Hepatocyte (in vitro differentiated cells): ENCODE measurements at regions not wholly inside any gene's neighbourhood (a gene's known extent, or its start where the extent isn't known, plus 50 kb on each side); places are given as distances from the start of the nearest gene placed in this dataset.
A peak's percentile ranks its signal among the peaks of the same experiment; 100 is the strongest.

Experiments
- DNase-seq: peaks from one replicate; pipeline ENCODE4 v3.0.0-alpha.2; 2016; ENCODE audit warnings: low spot score
- H2AFZ ChIP-seq: fragments of 200-600 bp; sonication (generic); 2 replicates; pipeline ENCODE4 v1.6.0; 2016; ENCODE audit warnings: antibody characterized with exemption, mild to moderate bottlenecking
- H3K27ac ChIP-seq: fragments of 200-600 bp; sonication (generic); 2 replicates; pipeline ENCODE4 v1.5.1; 2016; ENCODE audit warnings: mild to moderate bottlenecking
- H3K27me3 ChIP-seq: fragments of 200-600 bp; sonication (generic); 2 replicates; pipeline ENCODE4 v1.6.1; 2016
- H3K36me3 ChIP-seq: fragments of 200-600 bp; sonication (generic); replicated peaks from 2 replicates; pipeline ENCODE4 v1.5.1; 2016; ENCODE audit warnings: low read depth; ENCODE audit not compliant: insufficient read depth
- H3K4me1 ChIP-seq: fragments of 200-600 bp; sonication (generic); 2 replicates; pipeline ENCODE4 v1.5.1; 2016; ENCODE audit warnings: mild to moderate bottlenecking, moderate library complexity; ENCODE audit not compliant: insufficient read depth
- H3K4me2 ChIP-seq: fragments of 200-600 bp; sonication (generic); 2 replicates; pipeline ENCODE4 v1.6.0; 2016
- H3K4me3 ChIP-seq: fragments of 200-600 bp; sonication (generic); 2 replicates; pipeline ENCODE4 v1.5.1; 2016; ENCODE audit warnings: mild to moderate bottlenecking
- H3K79me2 ChIP-seq: fragments of 200-600 bp; sonication (generic); 2 replicates; pipeline ENCODE4 v1.6.0; 2017; ENCODE audit warnings: mild to moderate bottlenecking
- H3K9me2 ChIP-seq: fragments of 200-600 bp; sonication (generic); replicated peaks from 2 replicates; pipeline ENCODE4 v1.6.0; 2017; ENCODE audit warnings: mild to moderate bottlenecking; ENCODE audit not compliant: insufficient read depth
- H3K9me3 ChIP-seq: fragments of 200-600 bp; sonication (generic); 2 replicates; pipeline ENCODE4 v1.5.1; 2016; ENCODE audit warnings: low read depth, mild to moderate bottlenecking
- H4K20me1 ChIP-seq: fragments of 200-600 bp; sonication (generic); 2 replicates; pipeline ENCODE4 v1.6.0; 2016; ENCODE audit warnings: mild to moderate bottlenecking; ENCODE audit not compliant: insufficient read depth, poor library complexity, severe bottlenecking
- CTCF ChIP-seq: fragments of 200-600 bp; sonication (generic); IDR thresholded peaks from 2 replicates; pipeline ENCODE4 v1.5.1; 2016; ENCODE audit warnings: antibody characterized with exemption, mild to moderate bottlenecking; ENCODE audit not compliant: poor library complexity
- EZH2 ChIP-seq: fragments of 200-600 bp; sonication (generic); IDR thresholded peaks from 2 replicates; pipeline ENCODE4 v1.6.1; 2016; ENCODE audit warnings: antibody characterized with exemption, mild to moderate bottlenecking, borderline replicate concordance
- EZH2phosphoT487 ChIP-seq: fragments of 200-600 bp; sonication (generic); IDR thresholded peaks from one replicate; pipeline ENCODE4 v1.6.1; 2018; ENCODE audit warnings: antibody characterized with exemption, mild to moderate bottlenecking, low read depth, moderate library complexity; ENCODE audit not compliant: unreplicated experiment, severe bottlenecking
- WGBS: methylation state at CpG from one replicate; pipeline ENCODE4 v1.1.6; 2016; ENCODE audit warnings: low lambda C conversion rate; ENCODE audit errors: missing lambda C conversion rate; 5-methylcytosine and 5-hydroxymethylcytosine counted together

- WGBS: 96% methylated on average over 3 of the region's 3 CpGs
- no peak for DNase-seq
- TF ChIP-seq EZH2phosphoT487 (no peak), CTCF (no peak), EZH2 (no peak)
These were observed 488.2 kb upstream of the PTBP2 start for GRCh38 chr1:96233422-96233821.

GRCh38 chr1:96234299-96234698 lies 487.3 kb upstream of the PTBP2 start:
- Histone ChIP-seq H3K36me3 (no peaks in the 10 kb centered on the region), H2AFZ (no peak overlapping the region), H3K4me2 (peak overlapping the region; percentile 11), H3K9me2 (no peaks in the 10 kb centered on the region), H3K27me3 (no peaks in the 10 kb centered on the region), H3K9me3 (no peaks in the 10 kb centered on the region), H3K27ac (no peak overlapping the region), H3K4me1 (peaks cover 2% of the 10 kb centered on the region), H3K79me2 (no peaks in the 10 kb centered on the region), H3K4me3 (no peak overlapping the region), H4K20me1 (no peaks in the 10 kb centered on the region)
- DNase-seq: peak; percentile 72
- 28% methylated on average over 6 of the region's 6 CpGs for WGBS
- TF ChIP-seq EZH2phosphoT487 (no peak), EZH2 (no peak), CTCF (no peak)

More at GRCh38 chr1:96233422-96233821, 488.2 kb upstream of the PTBP2 start:
- Histone ChIP-seq H3K9me3 (no peaks in the 10 kb centered on the region), H3K9me2 (no peaks in the 10 kb centered on the region), H3K27me3 (no peaks in the 10 kb centered on the region), H4K20me1 (no peaks in the 10 kb centered on the region), H3K4me1 (peaks cover 2% of the 10 kb centered on the region), H3K79me2 (no peaks in the 10 kb centered on the region), H3K4me3 (no peak overlapping the region), H3K36me3 (no peaks in the 10 kb centered on the region), H3K4me2 (no peak overlapping the region), H2AFZ (no peak overlapping the region), H3K27ac (no peak overlapping the region)

GRCh38 chr1:96236156-96236739 lies 485.3 kb upstream of the PTBP2 start:
- H3K36me3 ChIP-seq: no peaks in the 10 kb centered on the region
- peak; percentile 69 for DNase-seq
- H2AFZ ChIP-seq: no peak overlapping the region
- H3K27ac ChIP-seq: no peak overlapping the region
- no peak overlapping the region for H3K4me2 ChIP-seq
- H3K9me2 ChIP-seq: no peaks in the 10 kb centered on the region
- H3K4me3 ChIP-seq: no peak overlapping the region
- no peak for TF ChIP-seq EZH2
- no peak for TF ChIP-seq EZH2phosphoT487
- peak; percentile 71 for TF ChIP-seq CTCF
- no peaks in the 10 kb centered on the region for H4K20me1 ChIP-seq
- H3K9me3 ChIP-seq: no peaks in the 10 kb centered on the region
- WGBS: 31% methylated on average over 4 of the region's 4 CpGs
- no peaks in the 10 kb centered on the region for H3K79me2 ChIP-seq
- no peaks in the 10 kb centered on the region for H3K27me3 ChIP-seq
- peaks cover 2% of the 10 kb centered on the region for H3K4me1 ChIP-seq
